ENCODE measurements at regions not wholly inside any gene's neighbourhood (a gene's known extent, or its start where the extent isn't known, plus 50 kb on each side); places are given as distances from the start of the nearest gene placed in this dataset.

GRCh38 chr4:173852775-173853174 is 322.7 kb upstream of the HAND2 start:
- no peak for DNase-seq (ENCODE audit: low read depth)
- Mint-ChIP-seq H3K4me3 (ENCODE audit: unreplicated experiment) (no peak overlapping the region), H3K27ac (ENCODE audit: unreplicated experiment) (no peak overlapping the region), H3K9me3 (ENCODE audit: unreplicated experiment) (peaks cover 4% of the 10 kb centered on the region), H3K27me3 (ENCODE audit: low read depth, unreplicated experiment) (no peaks in the 10 kb centered on the region), H3K4me1 (ENCODE audit: low read depth, unreplicated experiment) (no peaks in the 10 kb centered on the region), H3K36me3 (ENCODE audit: low read depth, unreplicated experiment) (no peaks in the 10 kb centered on the region)
- TF ChIP-seq CTCF (IDR thresholded peaks at IDR 0.05; ENCODE audit: insufficient read depth, low read depth, low read length) (no peak), EZH2 (IDR thresholded peaks at IDR 0.05; ENCODE audit: insufficient read depth, low read length) (no peak)
- FAIRE-seq, result no peak
- H3K27ac ChIP-seq (ENCODE audit: low read depth, low read length), result no peak overlapping the region
- no peak overlapping the region for H2AFZ ChIP-seq (ENCODE audit: low read depth, low read length)
- H3K4me3 ChIP-seq (ENCODE audit: insufficient read depth, low read depth, low read length), result no peak overlapping the region
- no peak overlapping the region for H3K4me2 ChIP-seq (ENCODE audit: low read length)
- H3K36me3 ChIP-seq (ENCODE audit: insufficient read depth, low read length), result no peaks in the 10 kb centered on the region
- no peaks in the 10 kb centered on the region for H4K20me1 ChIP-seq (ENCODE audit: insufficient read depth, low read length)
- H3K4me1 ChIP-seq (ENCODE audit: insufficient read depth, low read length), result no peaks in the 10 kb centered on the region
- H3K79me2 ChIP-seq (ENCODE audit: insufficient read depth, low read length), result no peaks in the 10 kb centered on the region
- H3K9me3 ChIP-seq (ENCODE audit: insufficient read depth, low read depth, low read length), result no peaks in the 10 kb centered on the region
- H3K9ac ChIP-seq (ENCODE audit: low read length), result no peak overlapping the region
- H3K27me3 ChIP-seq (ENCODE audit: insufficient read depth, low read length), result no peaks in the 10 kb centered on the region

- no peak overlapping the region for H3K27ac ChIP-seq (ENCODE audit: low read depth, low read length)
- no peak overlapping the region for H3K27ac Mint-ChIP-seq (ENCODE audit: unreplicated experiment)
- TF ChIP-seq EZH2 (IDR thresholded peaks at IDR 0.05; ENCODE audit: insufficient read depth, low read length) (no peak), CTCF (IDR thresholded peaks at IDR 0.05; ENCODE audit: insufficient read depth, low read depth, low read length) (no peak)
- no peaks in the 10 kb centered on the region for H3K79me2 ChIP-seq (ENCODE audit: insufficient read depth, low read length)
- no peaks in the 10 kb centered on the region for H3K36me3 ChIP-seq (ENCODE audit: insufficient read depth, low read length)
- H3K36me3 Mint-ChIP-seq (ENCODE audit: low read depth, unreplicated experiment), result no peaks in the 10 kb centered on the region
- H4K20me1 ChIP-seq (ENCODE audit: insufficient read depth, low read length), result no peaks in the 10 kb centered on the region
- no peaks in the 10 kb centered on the region for H3K4me1 Mint-ChIP-seq (ENCODE audit: low read depth, unreplicated experiment)
- no peaks in the 10 kb centered on the region for H3K27me3 ChIP-seq (ENCODE audit: insufficient read depth, low read length)
- DNase-seq (ENCODE audit: low read depth) (no peak), FAIRE-seq (no peak)
- H3K4me3 Mint-ChIP-seq (ENCODE audit: unreplicated experiment), result no peak overlapping the region
- H3K27me3 Mint-ChIP-seq (ENCODE audit: low read depth, unreplicated experiment), result no peaks in the 10 kb centered on the region
- no peak overlapping the region for H3K4me2 ChIP-seq (ENCODE audit: low read length)
- peaks cover 14% of the 10 kb centered on the region for H3K9me3 Mint-ChIP-seq (ENCODE audit: unreplicated experiment)
- H3K4me3 ChIP-seq (ENCODE audit: insufficient read depth, low read depth, low read length), result no peak overlapping the region
- no peak overlapping the region for H2AFZ ChIP-seq (ENCODE audit: low read depth, low read length)
- H3K9ac ChIP-seq (ENCODE audit: low read length), result no peak overlapping the region
- no peaks in the 10 kb centered on the region for H3K9me3 ChIP-seq (ENCODE audit: insufficient read depth, low read depth, low read length)
- no peaks in the 10 kb centered on the region for H3K4me1 ChIP-seq (ENCODE audit: insufficient read depth, low read length)
Observed at GRCh38 chr4:173845580-173845979, 315.6 kb upstream of the HAND2 start.

GRCh38 chr4:173839865-173840264 is 309.8 kb upstream of the HAND2 start:
- DNase-seq (ENCODE audit: low read depth), result no peak
- Histone ChIP-seq H3K9me3 (ENCODE audit: insufficient read depth, low read depth, low read length) (no peaks in the 10 kb centered on the region), H3K27ac (ENCODE audit: low read depth, low read length) (no peak overlapping the region), H2AFZ (ENCODE audit: low read depth, low read length) (no peak overlapping the region), H4K20me1 (ENCODE audit: insufficient read depth, low read length) (no peaks in the 10 kb centered on the region), H3K4me2 (ENCODE audit: low read length) (no peak overlapping the region), H3K36me3 (ENCODE audit: insufficient read depth, low read length) (no peaks in the 10 kb centered on the region), H3K9ac (ENCODE audit: low read length) (no peak overlapping the region), H3K4me3 (ENCODE audit: insufficient read depth, low read depth, low read length) (no peak overlapping the region), H3K27me3 (ENCODE audit: insufficient read depth, low read length) (no peaks in the 10 kb centered on the region), H3K4me1 (ENCODE audit: insufficient read depth, low read length) (no peaks in the 10 kb centered on the region), H3K79me2 (ENCODE audit: insufficient read depth, low read length) (no peaks in the 10 kb centered on the region)
- FAIRE-seq, result no peak
- no peaks in the 10 kb centered on the region for H3K36me3 Mint-ChIP-seq (ENCODE audit: low read depth, unreplicated experiment)
- H3K4me1 Mint-ChIP-seq (ENCODE audit: low read depth, unreplicated experiment), result peaks cover 8% of the 10 kb centered on the region
- H3K27me3 Mint-ChIP-seq (ENCODE audit: low read depth, unreplicated experiment), result no peaks in the 10 kb centered on the region
- H3K27ac Mint-ChIP-seq (ENCODE audit: unreplicated experiment), result no peak overlapping the region
- peaks cover 14% of the 10 kb centered on the region for H3K9me3 Mint-ChIP-seq (ENCODE audit: unreplicated experiment)
- H3K4me3 Mint-ChIP-seq (ENCODE audit: unreplicated experiment), result no peak overlapping the region
- TF ChIP-seq EZH2 (IDR thresholded peaks at IDR 0.05; ENCODE audit: insufficient read depth, low read length), result no peak
- no peak for TF ChIP-seq CTCF (IDR thresholded peaks at IDR 0.05; ENCODE audit: insufficient read depth, low read depth, low read length)
